HFFc6 (cell line): ENCODE measurements at regions not wholly inside any gene's neighbourhood (a gene's known extent, or its start where the extent isn't known, plus 50 kb on each side); places are given as distances from the start of the nearest gene placed in this dataset.

Experiments
- DNase-seq: peaks from one replicate; pipeline ENCODE4 v3.0.0-alpha.2; 2018
- H3K27ac Mint-ChIP-seq: 2 replicates; pipeline ENCODE4 v1.8.0; 2020; ENCODE audit warnings: mild to moderate bottlenecking, mixed read lengths
- H3K27me3 Mint-ChIP-seq: 2 replicates; pipeline ENCODE4 v1.8.0; 2021; ENCODE audit warnings: mild to moderate bottlenecking, moderate library complexity, mixed read lengths; ENCODE audit not compliant: insufficient read depth
- H3K36me3 Mint-ChIP-seq: 2 replicates; pipeline ENCODE4 v1.8.0; 2021; ENCODE audit warnings: low read depth, mixed read lengths
- H3K4me1 Mint-ChIP-seq: 2 replicates; pipeline ENCODE4 v1.8.0; 2020; ENCODE audit warnings: low read depth, mixed read lengths
- H3K4me3 Mint-ChIP-seq: 2 replicates; pipeline ENCODE4 v1.8.0; 2020; ENCODE audit warnings: mild to moderate bottlenecking, moderate library complexity, mixed read lengths
- H3K9me3 Mint-ChIP-seq: 2 replicates; pipeline ENCODE4 v1.8.0; 2020; ENCODE audit warnings: mild to moderate bottlenecking, mixed read lengths
- TF ChIP-seq, protein P1 (sequence below): fragments of 200-600 bp; sonication (generic); IDR thresholded peaks from 2 replicates; pipeline ENCODE4 v1.5.0; 2021; ENCODE audit warnings: antibody characterized with exemption, mild to moderate bottlenecking

DNA sequence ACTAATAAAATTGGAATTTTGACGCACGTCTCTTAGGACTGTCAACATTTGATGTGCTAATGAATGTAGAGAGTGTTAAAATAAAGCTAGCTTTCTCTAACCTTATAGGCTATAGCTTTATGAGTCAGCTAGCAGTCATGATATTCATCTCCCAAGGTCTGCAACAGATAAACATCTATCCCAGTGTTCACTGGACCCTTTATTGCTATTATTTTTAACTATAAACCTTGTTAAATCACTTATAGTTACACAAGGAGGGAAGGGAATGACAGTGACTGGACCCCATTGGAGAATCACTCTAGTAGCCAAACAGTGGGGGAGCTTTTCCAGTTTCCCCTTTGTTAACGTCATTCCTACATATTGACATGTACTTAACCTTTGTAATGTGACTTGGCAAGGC is 67.9 kb upstream of the SHISA3 start:
- TF ChIP-seq, protein P1, sequence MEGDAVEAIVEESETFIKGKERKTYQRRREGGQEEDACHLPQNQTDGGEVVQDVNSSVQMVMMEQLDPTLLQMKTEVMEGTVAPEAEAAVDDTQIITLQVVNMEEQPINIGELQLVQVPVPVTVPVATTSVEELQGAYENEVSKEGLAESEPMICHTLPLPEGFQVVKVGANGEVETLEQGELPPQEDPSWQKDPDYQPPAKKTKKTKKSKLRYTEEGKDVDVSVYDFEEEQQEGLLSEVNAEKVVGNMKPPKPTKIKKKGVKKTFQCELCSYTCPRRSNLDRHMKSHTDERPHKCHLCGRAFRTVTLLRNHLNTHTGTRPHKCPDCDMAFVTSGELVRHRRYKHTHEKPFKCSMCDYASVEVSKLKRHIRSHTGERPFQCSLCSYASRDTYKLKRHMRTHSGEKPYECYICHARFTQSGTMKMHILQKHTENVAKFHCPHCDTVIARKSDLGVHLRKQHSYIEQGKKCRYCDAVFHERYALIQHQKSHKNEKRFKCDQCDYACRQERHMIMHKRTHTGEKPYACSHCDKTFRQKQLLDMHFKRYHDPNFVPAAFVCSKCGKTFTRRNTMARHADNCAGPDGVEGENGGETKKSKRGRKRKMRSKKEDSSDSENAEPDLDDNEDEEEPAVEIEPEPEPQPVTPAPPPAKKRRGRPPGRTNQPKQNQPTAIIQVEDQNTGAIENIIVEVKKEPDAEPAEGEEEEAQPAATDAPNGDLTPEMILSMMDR: no peak
- no peak overlapping the region for H3K4me3 Mint-ChIP-seq
- no peak for DNase-seq
- H3K4me1 Mint-ChIP-seq: no peaks in the 10 kb centered on the region
- peaks cover 24% of the 10 kb centered on the region for H3K9me3 Mint-ChIP-seq
- no peaks in the 10 kb centered on the region for H3K36me3 Mint-ChIP-seq
- no peaks in the 10 kb centered on the region for H3K27me3 Mint-ChIP-seq
- no peak overlapping the region for H3K27ac Mint-ChIP-seq

DNA sequence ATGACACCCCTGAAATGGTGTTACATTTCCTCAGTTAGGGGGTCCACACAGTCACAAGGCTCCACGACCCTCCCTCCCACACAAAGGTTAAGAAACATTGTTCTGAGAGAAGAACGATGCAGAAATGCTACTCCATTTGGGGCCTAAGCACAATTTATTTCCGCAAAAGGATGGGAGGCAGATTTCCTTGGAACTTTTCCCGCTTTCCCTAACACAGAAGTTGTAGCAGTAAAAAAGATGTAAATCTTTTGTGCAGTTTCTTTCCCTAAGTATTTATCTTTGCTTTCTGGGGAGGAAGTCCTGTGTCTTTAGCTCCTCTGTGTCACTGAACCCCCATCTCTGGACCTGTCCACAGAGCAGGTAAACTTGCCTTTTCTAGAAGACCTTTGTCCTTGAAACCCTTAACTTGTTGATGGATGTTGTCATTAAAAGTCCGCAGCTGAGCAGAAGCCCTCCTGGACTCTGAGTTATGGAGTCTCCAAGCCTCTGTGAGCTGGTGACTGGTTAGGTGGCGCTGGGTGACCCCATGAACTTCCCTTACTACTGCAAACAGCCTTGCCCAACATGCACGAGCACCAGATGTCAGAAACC is 67.2 kb upstream of the SHISA3 start:
- Mint-ChIP-seq H3K4me3 (no peak overlapping the region), H3K9me3 (peaks cover 24% of the 10 kb centered on the region), H3K4me1 (no peaks in the 10 kb centered on the region), H3K36me3 (no peaks in the 10 kb centered on the region), H3K27me3 (no peaks in the 10 kb centered on the region), H3K27ac (no peak overlapping the region)
- TF ChIP-seq, protein P1: no peak
- no peak for DNase-seq

DNA sequence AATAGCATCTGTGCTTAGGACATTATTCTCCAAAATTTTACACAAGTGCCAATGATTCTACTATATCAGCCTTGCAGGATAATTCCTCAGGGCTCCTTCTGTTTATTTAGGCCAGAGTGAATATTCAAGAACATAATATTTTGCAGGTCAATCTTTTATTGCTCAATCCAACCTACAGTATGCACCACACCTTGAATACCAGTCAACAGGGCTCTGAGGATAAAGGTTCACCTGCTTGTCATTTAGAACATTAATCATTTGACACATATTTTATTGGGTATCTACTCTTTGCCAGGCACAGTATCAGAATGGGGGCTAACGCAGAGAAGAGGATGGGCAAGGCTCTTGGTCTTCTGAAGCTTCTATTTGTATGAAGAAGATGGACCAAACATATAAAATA is 66.2 kb upstream of the SHISA3 start:
- Mint-ChIP-seq H3K27me3 (no peaks in the 10 kb centered on the region), H3K36me3 (no peaks in the 10 kb centered on the region)
- TF ChIP-seq, protein P1: no peak

DNA sequence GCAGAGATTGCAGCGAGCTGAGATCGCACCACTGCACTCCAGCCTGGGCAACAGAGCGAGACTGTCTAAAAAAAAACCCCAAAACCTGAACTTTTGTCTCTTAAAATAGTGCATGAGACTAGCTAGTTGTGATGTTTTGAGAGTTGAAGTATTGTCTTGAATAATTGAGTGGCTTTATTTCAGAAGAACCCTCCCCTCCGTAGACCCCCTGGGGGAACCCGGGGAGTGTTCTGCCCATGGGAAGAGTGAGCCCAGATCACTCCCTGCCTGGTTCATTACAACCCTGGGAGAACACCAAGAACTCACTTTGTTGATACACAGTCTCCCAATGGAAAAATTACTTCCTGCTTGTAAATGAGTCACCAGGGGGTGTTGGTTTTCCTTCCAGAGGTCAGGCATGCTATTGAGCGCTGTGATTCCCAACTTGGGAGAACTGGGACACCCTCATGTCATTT is 65.3 kb upstream of the SHISA3 start:
- no peak for DNase-seq
- Mint-ChIP-seq H3K4me1 (no peaks in the 10 kb centered on the region), H3K27ac (no peak overlapping the region), H3K27me3 (no peaks in the 10 kb centered on the region), H3K36me3 (no peaks in the 10 kb centered on the region), H3K9me3 (peaks cover 17% of the 10 kb centered on the region), H3K4me3 (no peak overlapping the region)
- TF ChIP-seq, protein P1: no peak

More for the DNA sequence above, 66.2 kb upstream of the SHISA3 start:
- DNase-seq: no peak
- peaks cover 17% of the 10 kb centered on the region for H3K9me3 Mint-ChIP-seq
- no peak overlapping the region for H3K4me3 Mint-ChIP-seq
- no peaks in the 10 kb centered on the region for H3K4me1 Mint-ChIP-seq
- H3K27ac Mint-ChIP-seq: no peak overlapping the region

DNA sequence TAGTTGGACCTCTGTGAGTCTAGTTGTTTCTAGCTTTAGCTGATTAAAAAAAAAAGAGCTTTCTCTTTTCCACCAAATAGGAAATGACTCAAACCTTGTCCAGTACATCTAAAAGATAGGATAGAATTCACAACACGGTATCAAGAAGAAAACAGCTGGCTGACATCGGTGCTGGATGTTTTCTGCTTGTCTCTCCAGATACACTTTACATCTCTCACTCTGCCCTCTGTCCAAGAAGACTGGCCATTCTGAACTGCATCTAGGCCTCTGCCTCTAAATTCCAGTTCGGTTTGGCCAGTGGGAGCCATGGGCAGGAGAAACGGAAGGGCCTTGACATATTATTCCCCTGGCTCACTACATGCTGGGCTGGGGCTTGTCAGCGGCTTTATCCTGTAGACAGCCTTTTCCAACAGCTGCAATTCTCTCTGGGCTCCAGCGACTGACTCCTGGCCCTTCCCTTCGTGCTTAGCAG is 57.3 kb upstream of the SHISA3 start:
- H3K27ac Mint-ChIP-seq: no peak overlapping the region
- DNase-seq: no peak
- H3K4me3 Mint-ChIP-seq: no peak overlapping the region
- TF ChIP-seq, protein P1: no peak
- H3K27me3 Mint-ChIP-seq: no peaks in the 10 kb centered on the region
- no peaks in the 10 kb centered on the region for H3K4me1 Mint-ChIP-seq
- no peaks in the 10 kb centered on the region; the same call in 1 of the 2 replicates for H3K9me3 Mint-ChIP-seq
- H3K36me3 Mint-ChIP-seq: no peaks in the 10 kb centered on the region
